Liver (tissue), 3 donors: ENCODE measurements at regions not wholly inside any gene's neighbourhood (a gene's known extent, or its start where the extent isn't known, plus 50 kb on each side); places are given as distances from the start of the nearest gene placed in this dataset.

Experiments used
- FOXA2 ChIP-seq: IDR thresholded peaks from 2 replicates; pipeline ENCODE4 v1.6.1; 2016; ENCODE audit warnings: antibody characterized with exemption
- GABPA ChIP-seq, 2 donors: IDR thresholded peaks in 1 of 2; conservative IDR thresholded peaks in 1 of 2; 2 replicates each; pipeline ENCODE4 v1.6.1; 2016; ENCODE audit warnings: antibody characterized with exemption in 2 of 2, mild to moderate bottlenecking in 1 of 2, moderate library complexity in 1 of 2
- JUND ChIP-seq, 2 donors: IDR thresholded peaks; 2 replicates each; pipeline ENCODE4 v1.6.1; 2016; ENCODE audit warnings: antibody characterized with exemption in 2 of 2
- MAX ChIP-seq: IDR thresholded peaks from 2 replicates; pipeline ENCODE4 v1.6.1; 2016; ENCODE audit warnings: antibody characterized with exemption
- RXRA ChIP-seq, 2 donors: IDR thresholded peaks; 2 replicates each; pipeline ENCODE4 v1.6.1; 2017 to 2018; ENCODE audit warnings: antibody characterized with exemption in 2 of 2, mild to moderate bottlenecking in 1 of 2
- SP1 ChIP-seq: IDR thresholded peaks from 2 replicates; pipeline ENCODE4 v1.6.1; 2018; ENCODE audit warnings: antibody characterized with exemption, mild to moderate bottlenecking
- YY1 ChIP-seq: IDR thresholded peaks from 2 replicates; pipeline ENCODE4 v1.6.1; 2016; ENCODE audit warnings: antibody characterized with exemption, mild to moderate bottlenecking
- TF ChIP-seq, protein P1 (sequence below): fragments of 150-350 bp; IDR thresholded peaks from 2 replicates; pipeline ENCODE4 v1.5.1; 2017; ENCODE audit warnings: improper control_type of control experiment, low read depth, low read length; ENCODE audit not compliant: missing input control
- donor health status: healthy.
- donor health status: healthy.

DNA sequence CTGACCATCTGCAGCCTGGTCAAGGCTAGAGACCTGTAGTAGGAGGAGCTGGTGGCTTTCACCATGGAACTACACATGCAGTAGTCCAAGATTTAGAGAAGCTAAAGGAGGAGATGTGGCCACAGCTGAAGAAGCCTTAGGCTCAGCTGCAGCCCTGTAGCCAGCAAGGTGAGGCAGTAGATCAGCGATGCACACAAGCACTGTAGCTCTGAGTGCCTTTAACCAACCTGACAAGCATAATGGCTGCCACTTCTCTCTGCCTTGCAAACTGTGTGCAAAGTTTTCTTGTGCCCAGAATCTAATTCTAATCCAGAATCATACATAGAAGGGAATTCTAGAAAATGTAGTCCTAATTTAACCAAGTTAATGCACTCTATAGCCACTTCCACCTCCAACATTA lies 159.0 kb upstream of the ARID2 start:
- no peak for TF ChIP-seq YY1
- TF ChIP-seq, protein P1, sequence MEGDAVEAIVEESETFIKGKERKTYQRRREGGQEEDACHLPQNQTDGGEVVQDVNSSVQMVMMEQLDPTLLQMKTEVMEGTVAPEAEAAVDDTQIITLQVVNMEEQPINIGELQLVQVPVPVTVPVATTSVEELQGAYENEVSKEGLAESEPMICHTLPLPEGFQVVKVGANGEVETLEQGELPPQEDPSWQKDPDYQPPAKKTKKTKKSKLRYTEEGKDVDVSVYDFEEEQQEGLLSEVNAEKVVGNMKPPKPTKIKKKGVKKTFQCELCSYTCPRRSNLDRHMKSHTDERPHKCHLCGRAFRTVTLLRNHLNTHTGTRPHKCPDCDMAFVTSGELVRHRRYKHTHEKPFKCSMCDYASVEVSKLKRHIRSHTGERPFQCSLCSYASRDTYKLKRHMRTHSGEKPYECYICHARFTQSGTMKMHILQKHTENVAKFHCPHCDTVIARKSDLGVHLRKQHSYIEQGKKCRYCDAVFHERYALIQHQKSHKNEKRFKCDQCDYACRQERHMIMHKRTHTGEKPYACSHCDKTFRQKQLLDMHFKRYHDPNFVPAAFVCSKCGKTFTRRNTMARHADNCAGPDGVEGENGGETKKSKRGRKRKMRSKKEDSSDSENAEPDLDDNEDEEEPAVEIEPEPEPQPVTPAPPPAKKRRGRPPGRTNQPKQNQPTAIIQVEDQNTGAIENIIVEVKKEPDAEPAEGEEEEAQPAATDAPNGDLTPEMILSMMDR: no peak
- TF ChIP-seq MAX: no peak
- no peak for TF ChIP-seq RXRA (IDR thresholded peaks at IDR 0.05)
- TF ChIP-seq GABPA (IDR thresholded peaks at IDR 0.05 in 1 of 2, conservative IDR thresholded peaks at IDR 0.05 in 1 of 2): no peak
- TF ChIP-seq FOXA2: no peak
- TF ChIP-seq SP1: no peak
- TF ChIP-seq JUND (IDR thresholded peaks at IDR 0.05): no peak
